ENCODE measurements at regions not wholly inside any gene's neighbourhood (a gene's known extent, or its start where the extent isn't known, plus 50 kb on each side); places are given as distances from the start of the nearest gene placed in this dataset.

DNA sequence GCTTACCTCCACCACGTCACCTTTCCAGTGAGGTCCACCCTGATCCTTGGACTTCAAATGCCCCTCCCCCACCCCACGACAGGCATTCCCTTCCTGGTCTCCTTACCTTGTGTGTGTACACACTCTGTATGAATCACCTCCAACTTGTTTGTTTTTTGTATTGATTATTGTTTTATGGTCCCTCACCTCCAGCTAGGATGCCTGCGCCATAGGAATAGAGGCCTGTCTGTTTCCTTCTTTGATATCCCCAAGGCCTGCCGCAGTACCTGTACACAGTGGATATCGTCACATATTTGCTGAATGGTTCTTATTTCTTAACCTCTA is 219.6 kb upstream of the POU3F1 start:
- no peak overlapping the region for H3K4me3 Mint-ChIP-seq
- POLR2A ChIA-PET, result no interaction called here
- TF ChIP-seq, protein P1, sequence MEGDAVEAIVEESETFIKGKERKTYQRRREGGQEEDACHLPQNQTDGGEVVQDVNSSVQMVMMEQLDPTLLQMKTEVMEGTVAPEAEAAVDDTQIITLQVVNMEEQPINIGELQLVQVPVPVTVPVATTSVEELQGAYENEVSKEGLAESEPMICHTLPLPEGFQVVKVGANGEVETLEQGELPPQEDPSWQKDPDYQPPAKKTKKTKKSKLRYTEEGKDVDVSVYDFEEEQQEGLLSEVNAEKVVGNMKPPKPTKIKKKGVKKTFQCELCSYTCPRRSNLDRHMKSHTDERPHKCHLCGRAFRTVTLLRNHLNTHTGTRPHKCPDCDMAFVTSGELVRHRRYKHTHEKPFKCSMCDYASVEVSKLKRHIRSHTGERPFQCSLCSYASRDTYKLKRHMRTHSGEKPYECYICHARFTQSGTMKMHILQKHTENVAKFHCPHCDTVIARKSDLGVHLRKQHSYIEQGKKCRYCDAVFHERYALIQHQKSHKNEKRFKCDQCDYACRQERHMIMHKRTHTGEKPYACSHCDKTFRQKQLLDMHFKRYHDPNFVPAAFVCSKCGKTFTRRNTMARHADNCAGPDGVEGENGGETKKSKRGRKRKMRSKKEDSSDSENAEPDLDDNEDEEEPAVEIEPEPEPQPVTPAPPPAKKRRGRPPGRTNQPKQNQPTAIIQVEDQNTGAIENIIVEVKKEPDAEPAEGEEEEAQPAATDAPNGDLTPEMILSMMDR (IDR thresholded peaks at IDR 0.05), result no peak
- H3K36me3 Mint-ChIP-seq (ENCODE audit: low read depth), result no peaks in the 10 kb centered on the region
- DNase-seq (no peak), ATAC-seq (ENCODE audit: low read depth) (no peak)
- CTCF ChIA-PET, result no interaction called here
- no peak overlapping the region for H3K27ac Mint-ChIP-seq
- H3K27me3 Mint-ChIP-seq, result peaks cover 18% of the 10 kb centered on the region
- H3K4me1 Mint-ChIP-seq, result no peaks in the 10 kb centered on the region
- no peaks in the 10 kb centered on the region for H3K9me3 Mint-ChIP-seq
- intact Hi-C loops (cut with micrococcal nuclease), result no loop called here

DNA sequence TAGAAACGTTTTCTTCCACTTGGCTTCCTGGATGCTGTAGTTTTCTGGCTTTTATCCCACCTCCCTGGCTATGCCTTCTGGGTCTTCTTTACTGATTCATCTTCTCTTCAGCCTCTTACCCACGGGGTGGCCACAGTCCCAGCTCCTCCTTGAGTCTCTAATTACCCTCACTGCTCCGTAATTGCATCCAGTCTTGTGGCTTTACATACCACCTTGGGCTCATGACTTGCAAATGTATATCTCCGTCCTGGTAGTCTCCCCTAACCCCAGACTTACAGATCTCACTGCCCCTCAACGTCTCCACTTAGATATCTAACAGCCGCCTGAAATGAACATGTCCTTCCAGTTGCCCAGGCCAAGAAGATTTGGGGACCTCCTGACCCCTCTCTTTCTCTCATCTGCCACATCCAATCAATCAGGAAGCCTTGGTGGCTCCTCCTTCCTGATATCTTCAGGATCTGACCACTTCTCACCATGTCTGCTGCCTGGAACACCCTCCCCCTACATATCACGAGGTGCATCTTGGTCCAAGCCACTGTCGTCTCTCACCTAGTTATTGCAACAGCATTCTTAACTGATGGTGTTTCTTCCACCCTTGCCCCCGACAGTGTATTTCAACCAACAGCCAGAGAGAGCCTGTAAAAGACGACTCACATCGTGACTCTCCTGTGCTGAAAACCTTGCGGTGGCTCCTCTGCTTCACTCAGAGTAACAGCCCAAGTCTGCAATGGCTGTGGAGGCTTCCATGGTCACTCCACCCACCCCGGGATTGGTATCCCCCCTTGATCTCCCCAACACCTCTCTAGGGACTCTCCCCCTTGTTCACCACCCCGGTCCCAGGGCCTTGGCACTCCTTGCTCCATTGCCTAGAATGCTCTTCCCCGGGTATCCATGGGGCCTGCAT is 219.0 kb upstream of the POU3F1 start:
- TF ChIP-seq, protein P1 (IDR thresholded peaks at IDR 0.05), result no peak
- no peak overlapping the region for H3K27ac Mint-ChIP-seq
- no peaks in the 10 kb centered on the region for H3K36me3 Mint-ChIP-seq (ENCODE audit: low read depth)
- intact Hi-C loops (cut with micrococcal nuclease), result no loop called here
- H3K9me3 Mint-ChIP-seq, result no peaks in the 10 kb centered on the region
- H3K27me3 Mint-ChIP-seq, result peaks cover 14% of the 10 kb centered on the region
- ChIA-PET CTCF (no interaction called here), POLR2A (no interaction called here)
- no peak for DNase-seq
- no peak for ATAC-seq (ENCODE audit: low read depth)
- H3K4me1 Mint-ChIP-seq, result no peaks in the 10 kb centered on the region
- H3K4me3 Mint-ChIP-seq, result no peak overlapping the region

DNA sequence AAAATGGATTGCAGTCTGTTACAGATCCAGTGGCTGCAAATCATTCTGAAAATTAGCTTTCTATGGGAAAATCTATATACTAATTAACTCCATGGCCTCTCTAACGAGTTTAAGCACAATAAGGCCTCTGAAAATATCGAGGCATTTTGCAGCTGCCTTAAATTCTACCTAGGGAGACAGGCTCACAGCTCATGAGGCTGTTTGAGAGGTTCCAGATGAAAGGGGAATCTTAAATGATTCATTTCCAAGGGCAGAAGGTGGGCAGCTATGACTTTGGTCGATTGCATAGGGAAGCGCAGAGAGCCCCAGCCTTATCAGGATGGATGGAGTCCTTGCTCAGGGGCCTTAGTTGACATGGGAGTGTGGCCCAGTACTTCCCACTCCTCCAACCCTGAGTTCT is 216.8 kb upstream of the POU3F1 start:
- intact Hi-C loops (cut with micrococcal nuclease), result no loop called here
- no peak overlapping the region for H3K27ac Mint-ChIP-seq
- DNase-seq, result no peak
- H3K36me3 Mint-ChIP-seq (ENCODE audit: low read depth), result no peaks in the 10 kb centered on the region
- POLR2A ChIA-PET, result interaction anchor here (0.5 kb wide), 1 partner anchor 135 kb away, joined by 3 read pairs; no protein-coding TSS in a partner anchor
- TF ChIP-seq, protein P1 (IDR thresholded peaks at IDR 0.05), result no peak
- CTCF ChIA-PET, result no interaction called here
- peaks cover 5% of the 10 kb centered on the region for H3K9me3 Mint-ChIP-seq
- ATAC-seq (ENCODE audit: low read depth), result no peak
- H3K4me3 Mint-ChIP-seq, result no peak overlapping the region
- H3K4me1 Mint-ChIP-seq, result no peaks in the 10 kb centered on the region
- H3K27me3 Mint-ChIP-seq, result peaks cover 6% of the 10 kb centered on the region

DNA sequence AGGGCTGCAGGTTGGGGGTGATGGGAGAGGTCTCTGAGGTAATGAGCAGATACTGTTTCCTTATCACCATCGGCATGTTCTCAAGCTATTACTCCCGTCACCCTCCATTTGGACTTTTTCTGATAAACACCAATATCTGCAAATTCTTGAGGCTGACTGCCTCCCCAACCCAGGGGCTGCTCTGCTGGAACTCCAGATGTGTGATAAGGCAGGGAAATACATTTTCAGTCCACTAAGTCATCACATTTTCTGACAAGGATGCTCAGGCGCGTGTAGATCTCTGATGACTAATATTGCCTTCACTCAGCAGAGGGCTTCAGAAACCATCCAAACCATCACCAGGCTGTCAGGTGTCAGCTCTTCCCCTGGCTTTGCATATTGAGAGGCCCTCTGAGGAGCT is 215.0 kb upstream of the POU3F1 start:
- ATAC-seq (ENCODE audit: low read depth), result no peak
- Mint-ChIP-seq H3K27ac (no peak overlapping the region), H3K9me3 (peaks cover 5% of the 10 kb centered on the region), H3K27me3 (peaks cover 3% of the 10 kb centered on the region), H3K4me1 (no peaks in the 10 kb centered on the region), H3K4me3 (no peak overlapping the region), H3K36me3 (ENCODE audit: low read depth) (no peaks in the 10 kb centered on the region)
- DNase-seq, result no peak
- intact Hi-C loops (cut with micrococcal nuclease), result no loop called here
- ChIA-PET POLR2A (no interaction called here), CTCF (no interaction called here)
- TF ChIP-seq, protein P1 (IDR thresholded peaks at IDR 0.05), result no peak

DNA sequence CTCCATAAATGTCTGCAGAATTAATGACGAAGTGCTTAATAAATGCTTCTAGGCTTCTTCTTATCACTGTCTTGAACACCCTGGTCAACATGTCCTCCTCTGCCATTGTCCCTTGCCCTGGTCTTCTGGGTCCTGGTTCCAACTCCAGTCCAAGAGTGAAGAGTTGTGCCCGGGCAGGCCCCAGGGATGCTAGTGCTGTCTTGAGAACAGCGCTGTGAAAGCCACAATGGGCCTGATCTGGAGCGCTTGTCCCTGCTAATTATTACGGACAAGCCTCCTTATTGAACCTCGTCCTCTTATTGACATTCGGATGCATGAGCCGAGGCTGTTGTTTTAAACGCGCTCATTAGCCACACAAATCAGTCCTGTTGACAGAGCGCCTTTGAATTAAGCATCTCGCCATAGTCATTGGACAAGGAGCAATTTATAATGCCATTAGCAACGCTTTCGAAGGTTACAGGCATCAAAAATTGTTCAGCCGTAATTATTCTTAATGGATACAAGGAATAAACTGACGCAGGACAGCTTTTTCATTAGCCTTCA is 211.6 kb upstream of the POU3F1 start:
- H3K9me3 Mint-ChIP-seq, result peaks cover 5% of the 10 kb centered on the region

More for the DNA sequence above, 211.6 kb upstream of the POU3F1 start:
- intact Hi-C loops (cut with micrococcal nuclease), result no loop called here
- H3K27ac Mint-ChIP-seq, result no peak overlapping the region
- no peaks in the 10 kb centered on the region for H3K36me3 Mint-ChIP-seq (ENCODE audit: low read depth)
- ATAC-seq (ENCODE audit: low read depth) (no peak), DNase-seq (no peak)
- TF ChIP-seq, protein P1 (IDR thresholded peaks at IDR 0.05), result no peak
- ChIA-PET CTCF (no interaction called here), POLR2A (no interaction called here)
- H3K4me1 Mint-ChIP-seq, result no peaks in the 10 kb centered on the region
- H3K4me3 Mint-ChIP-seq, result no peak overlapping the region
- peaks cover 9% of the 10 kb centered on the region for H3K27me3 Mint-ChIP-seq

All from activated B cell treated with CpG ODN at 0.5 μM for 24 hours (primary cell).